ENCODE measurements at regions not wholly inside any gene's neighbourhood (a gene's known extent, or its start where the extent isn't known, plus 50 kb on each side); places are given as distances from the start of the nearest gene placed in this dataset.

DNA sequence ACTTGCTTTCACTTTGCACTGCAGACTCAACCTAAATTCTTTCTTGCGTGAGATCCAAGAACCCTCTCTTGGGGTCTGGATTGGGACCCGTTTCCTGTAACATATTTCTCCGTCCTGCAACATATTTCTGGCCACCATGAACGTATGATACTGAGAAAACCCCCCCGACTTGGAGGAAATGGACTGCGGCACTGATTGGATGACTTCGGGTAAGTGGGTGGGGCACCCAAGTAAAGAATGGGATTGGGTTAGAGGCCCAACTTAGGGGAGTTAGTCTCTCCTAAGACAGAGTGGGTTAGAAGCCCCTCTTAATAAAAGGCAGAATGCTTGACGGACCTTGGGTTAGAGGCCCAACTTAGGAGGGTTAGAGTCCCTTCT is 690.4 kb downstream of the UQCRFS1 start:
- no peak for DNase-seq

DNA sequence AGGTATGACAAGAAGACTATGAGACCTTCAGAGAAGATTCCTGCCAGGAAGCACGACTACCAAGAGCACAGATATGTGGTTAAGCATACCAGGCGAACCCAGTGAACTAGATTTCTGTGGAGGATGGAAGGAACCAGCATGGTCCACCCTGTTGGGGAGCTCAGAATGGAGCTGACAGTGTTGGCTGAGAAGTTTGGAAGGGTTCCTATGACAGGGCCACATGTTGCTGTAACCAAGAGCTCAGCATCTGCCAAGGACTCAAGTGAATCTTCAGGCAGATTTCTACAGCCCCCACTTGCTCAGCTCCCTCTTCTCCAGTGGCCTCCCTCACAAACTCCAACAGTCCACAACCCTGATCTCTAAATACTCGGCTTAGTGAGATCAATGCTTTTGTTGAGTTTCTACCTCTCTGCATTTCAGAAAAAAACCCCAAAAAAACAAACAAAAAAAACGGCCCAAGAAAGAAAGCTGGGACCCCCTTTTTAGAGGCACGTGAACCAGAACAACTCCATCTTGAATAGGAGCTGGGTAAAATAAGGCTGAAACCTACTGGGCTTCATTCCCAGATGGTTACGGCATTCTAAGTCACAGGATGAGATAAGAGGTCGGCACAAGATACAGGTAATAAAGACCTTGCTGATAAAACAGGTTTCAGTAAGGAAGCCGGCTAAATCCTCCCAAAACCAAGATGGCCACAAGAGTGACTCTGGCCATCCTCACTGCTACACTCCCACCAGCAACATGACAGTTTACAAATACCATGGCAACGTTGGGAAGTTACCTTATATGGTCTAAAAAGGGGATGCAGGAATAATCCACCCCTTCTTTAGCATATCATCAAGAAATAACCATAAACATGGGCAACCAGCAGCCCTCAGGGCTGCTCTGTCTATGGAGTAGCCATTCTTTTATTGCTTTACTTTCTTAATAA is 691.1 kb downstream of the UQCRFS1 start:
- DNase-seq, result no peak

DNA sequence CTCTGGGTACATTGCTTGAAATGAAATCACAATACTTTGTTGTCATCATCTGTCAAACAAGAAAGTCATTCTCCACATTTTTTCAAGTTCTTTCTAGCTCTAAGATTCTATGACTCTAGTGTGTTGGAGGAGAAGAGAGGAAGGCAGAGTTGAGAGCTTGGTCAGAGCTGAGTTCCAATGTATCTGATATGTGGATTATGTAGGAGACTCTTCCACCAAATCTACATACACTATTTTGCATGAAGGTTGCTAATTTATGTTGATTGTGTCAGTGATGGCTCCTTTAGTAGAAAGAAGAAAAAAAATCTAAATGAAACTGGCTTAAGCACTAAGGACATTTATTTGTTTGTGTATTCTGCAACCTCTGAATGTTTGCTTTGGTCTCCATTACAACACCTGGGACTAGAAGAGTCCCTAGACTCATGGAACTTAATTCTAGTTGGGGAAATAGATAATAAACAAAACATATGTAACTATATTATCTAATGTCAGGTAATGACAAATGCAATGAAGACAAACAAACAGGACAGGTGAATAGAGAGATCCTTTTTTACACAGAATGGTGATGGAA is 691.9 kb downstream of the UQCRFS1 start:
- DNase-seq, result no peak

DNA sequence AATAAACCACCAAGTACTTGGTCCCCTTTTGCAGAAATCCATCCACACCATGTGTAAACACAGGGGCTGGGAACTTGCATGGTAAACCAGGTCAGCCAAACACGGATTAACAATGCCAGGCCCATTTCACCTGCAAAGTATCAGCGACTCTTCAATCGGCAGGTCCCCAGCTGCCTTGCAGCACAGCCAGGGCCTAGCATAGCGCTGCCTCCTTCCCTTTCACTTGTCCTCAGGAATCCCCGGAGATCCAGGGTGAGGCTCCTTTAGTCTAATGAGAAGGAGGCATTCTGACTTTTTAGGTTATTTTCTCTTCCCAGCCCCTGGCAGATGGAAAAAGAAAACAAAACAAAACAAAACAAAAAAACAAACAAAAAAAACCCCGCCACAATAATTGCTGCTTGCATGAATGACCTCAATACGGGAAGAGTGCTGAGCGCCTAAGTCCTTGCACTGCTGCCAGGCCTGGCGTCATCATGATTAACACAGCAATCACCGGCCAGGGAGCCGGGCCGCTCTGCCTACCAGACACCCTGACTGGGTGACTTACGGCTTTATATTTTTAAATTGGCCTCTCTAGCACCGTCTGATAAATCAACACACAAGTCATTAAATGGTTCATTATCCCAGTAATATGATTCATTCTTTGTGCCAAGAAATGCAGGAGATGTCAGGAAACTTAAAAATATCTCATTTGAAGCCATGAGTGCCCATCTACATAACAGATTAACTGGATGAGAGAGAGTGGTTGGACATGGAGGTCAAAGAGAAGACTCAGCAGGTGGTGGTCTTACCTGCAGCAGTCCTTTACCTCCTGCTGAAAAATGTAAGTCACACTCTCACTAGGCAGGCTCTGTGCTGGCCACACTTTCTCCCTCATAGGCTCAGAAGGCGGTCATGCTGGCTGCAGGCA is 692.7 kb downstream of the UQCRFS1 start:
- no peak for DNase-seq

DNA sequence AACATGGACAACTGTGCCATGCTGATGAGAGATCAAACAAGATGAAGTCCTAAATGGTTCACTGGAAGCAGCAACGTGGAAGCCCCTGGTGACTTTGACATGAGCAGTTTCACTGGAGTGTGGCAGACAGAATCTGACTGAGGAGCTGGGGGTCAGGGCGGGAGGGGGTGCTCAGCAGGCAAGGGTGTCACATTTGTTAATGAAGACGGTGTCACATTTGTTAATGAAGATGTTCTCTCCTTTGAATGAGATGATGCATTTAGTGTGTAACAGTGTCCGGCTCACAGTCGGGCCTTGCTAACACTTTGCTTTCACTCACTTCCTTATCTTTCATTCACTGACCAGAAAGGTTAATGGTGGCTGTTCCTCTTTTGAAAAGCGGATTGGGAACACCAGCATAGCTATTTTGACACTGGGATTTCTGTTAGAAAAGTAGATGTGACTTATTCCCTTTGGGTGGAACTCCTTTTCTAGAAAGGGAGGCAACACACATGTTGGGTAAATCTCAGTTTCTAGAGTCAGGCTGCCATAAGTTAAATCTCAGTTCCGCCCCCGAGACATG is 693.7 kb downstream of the UQCRFS1 start:
- DNase-seq, result no peak

DNA sequence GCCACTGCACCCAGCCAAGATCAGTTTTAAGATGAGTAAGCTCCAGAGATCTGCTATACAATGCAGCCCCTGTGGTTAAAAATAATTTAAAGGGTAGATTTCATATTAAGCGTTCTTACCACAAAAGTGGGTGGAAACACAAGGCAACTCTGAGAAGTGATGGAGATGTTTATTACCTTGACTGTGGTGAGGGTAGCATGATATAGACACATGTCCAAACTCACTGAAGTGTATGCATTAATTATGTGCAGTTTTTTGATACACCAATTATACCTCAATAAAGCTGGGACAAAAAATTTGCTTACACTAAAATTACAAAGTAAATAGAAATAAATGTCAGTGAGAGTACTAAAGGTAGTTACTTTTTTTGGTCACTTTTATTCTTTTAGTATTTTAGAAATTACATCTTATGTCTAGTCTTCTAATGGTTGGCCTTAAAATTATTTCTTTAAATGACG is 696.5 kb downstream of the UQCRFS1 start:
- DNase-seq, result no peak

DNA sequence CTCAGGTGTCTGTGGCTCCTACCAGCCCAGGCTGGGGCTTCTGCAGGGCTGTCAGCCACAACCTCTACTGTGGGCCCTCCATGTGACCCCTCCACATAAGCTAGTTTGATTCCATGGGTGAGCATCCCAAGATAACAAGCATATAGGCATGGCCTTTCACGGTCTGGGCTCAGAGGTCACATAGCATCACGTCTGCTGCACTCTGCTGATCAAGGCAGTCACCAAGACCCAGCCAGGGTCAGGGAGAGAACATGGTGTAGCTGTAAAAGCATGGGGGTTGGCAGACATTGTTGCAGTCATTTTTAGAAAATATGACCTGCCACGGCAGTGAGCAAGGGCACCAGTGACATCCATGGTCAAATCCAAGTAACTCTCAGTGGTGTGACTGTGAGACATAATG is 698.8 kb downstream of the UQCRFS1 start:
- no peak for DNase-seq

DNA sequence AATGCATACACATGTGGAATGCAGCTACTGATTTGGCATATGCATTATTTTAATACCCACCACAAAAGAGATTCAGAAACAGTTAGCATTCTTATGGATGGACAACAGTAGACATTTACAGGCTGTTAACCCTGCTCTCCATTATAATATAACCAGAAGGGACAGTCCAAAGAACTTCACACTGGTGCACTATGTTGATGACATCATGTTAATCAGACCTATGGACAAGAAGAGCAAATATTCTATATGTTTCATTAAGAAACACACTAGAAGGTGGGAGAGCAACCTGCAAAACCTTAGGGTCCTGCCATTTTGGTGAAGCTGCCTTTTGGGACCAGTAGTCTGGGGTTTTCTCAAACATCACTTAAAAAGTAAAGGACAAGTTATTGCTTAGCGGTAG is 701.3 kb downstream of the UQCRFS1 start:
- no peak for DNase-seq

DNA sequence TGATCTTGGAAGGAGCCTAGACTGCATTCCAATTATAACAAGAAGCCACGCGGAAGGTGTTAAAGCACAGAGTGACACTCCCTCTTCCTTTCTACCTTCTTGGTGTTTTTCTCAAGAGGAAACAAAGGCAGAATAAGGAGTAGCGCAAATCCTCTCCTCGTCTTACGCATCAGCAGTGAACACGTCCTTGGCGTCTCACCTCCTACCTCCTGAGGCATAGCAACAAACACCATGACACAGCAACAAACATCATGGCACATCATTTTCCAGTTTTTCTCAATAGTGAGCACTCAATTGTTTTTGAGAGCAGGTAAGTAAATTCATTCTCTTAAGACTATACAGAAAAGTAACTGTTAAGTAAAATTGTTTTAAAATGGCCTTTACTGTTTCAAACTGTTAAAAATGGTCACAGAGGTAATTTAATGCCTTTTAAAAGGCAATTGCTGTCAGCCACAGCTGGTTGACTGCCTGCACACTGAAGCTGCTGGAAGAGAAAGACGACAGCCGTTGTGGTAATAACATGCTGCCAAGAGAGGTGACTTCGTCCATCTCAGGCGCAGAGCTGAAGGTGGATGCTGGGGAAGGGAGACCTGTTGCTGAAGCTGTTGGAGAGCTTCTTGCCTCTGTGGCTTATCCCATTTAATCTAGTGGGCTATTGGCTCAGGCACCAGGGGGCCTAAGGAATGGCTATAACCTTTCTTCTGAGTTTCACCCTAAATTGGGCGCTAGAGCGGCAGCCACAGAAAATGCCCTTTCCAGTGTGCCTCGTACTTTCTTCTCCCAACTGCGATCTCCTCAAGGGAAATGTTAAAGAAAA is 703.7 kb downstream of the UQCRFS1 start:
- no peak for DNase-seq

DNA sequence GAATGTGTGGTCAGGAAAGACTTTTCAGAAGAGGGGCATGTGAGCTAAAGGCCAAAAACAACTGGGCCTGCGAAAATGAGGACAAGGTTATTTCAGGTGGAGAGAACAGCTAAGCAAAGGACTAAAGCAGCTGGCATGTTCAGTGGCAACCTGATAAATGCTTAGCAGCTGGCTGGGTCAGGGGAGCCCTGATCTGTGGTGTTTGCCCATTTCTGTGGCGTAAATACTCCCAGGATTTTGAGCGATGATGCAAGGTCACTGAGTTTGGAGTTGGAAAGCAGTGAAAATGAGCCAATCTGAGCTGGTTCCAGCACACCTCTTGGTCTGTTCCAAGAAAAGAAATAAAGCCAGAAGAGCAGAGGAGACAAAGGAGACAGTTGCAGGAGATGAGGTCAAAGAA is 704.3 kb downstream of the UQCRFS1 start:
- DNase-seq, result no peak

DNA sequence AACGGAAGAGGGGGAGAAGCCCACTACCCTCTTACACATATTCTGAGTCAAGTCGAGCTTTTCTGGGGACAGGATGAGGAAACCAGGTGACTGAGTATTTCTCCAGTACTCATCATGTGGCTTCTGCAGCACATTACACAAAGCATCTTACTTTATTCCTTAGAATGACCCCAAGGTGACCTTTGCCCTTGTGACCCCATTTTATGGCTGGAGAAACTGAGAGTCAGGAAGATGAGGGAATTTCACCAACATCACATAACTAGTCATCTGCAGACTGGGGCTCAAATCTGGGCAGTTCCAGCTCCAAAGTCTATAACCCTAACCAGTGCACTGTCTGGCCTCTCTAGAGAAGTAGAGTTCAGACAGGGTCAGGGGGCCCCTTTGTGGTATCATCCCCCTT is 707.0 kb downstream of the UQCRFS1 start:
- DNase-seq, result no peak

DNA sequence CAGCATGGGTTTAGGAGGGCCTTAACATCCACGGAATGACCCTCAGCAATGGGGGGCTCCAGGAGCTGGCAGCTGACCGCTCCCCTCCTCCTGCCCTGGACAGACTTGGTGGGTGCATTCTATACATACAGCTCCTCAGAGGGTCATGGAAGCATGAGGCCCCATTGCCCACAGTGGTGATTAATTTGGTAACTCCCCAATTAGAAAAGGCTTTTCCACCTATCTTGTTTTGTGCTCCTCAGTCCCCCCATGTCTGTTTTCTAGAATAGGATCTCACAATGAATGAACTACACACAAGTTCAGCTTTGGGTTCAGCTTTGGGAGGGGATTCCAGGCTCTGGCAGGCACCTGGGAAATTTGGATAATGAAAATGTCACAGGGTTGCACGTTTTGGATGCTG is 707.8 kb downstream of the UQCRFS1 start:
- DNase-seq, result no peak

DNA sequence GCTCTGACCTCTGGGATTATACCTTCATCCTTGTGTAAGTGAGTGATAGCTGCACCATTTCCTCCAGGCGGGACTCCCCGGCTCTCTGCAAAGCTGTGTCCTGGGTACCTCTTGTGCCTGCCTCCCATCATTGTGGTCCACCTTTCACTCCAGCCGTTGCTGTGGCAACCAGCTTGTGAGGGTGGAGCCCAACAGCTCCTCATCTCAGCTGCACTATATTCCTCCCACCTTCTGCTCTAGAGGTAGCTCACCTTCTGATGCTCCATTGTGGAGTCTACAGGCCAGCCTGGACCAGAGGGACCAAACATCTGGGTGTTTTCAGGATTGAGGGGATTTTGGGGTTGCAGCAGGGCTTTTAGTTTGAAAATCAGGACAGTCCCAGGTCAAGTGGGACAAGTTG is 708.2 kb downstream of the UQCRFS1 start:
- no peak for DNase-seq

DNA sequence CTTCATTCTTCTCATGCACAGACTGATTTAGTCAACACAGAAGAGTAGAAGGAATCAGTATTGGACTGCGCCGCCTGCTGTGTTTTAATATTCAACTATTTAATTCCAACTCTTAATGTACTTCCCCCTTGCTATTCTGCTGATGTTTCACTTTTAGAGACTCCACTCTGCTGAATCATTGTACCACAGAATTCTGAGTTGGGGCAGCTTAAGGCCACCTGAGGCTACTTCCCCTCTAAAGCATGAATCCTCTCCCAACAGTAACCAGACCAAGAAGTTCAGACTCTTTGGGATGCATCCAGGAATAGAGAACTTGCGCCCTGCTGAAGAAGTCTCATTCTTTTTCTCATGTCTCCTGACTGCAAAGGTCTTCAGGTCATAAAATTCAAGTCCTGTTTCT is 708.8 kb downstream of the UQCRFS1 start:
- no peak for DNase-seq

DNA sequence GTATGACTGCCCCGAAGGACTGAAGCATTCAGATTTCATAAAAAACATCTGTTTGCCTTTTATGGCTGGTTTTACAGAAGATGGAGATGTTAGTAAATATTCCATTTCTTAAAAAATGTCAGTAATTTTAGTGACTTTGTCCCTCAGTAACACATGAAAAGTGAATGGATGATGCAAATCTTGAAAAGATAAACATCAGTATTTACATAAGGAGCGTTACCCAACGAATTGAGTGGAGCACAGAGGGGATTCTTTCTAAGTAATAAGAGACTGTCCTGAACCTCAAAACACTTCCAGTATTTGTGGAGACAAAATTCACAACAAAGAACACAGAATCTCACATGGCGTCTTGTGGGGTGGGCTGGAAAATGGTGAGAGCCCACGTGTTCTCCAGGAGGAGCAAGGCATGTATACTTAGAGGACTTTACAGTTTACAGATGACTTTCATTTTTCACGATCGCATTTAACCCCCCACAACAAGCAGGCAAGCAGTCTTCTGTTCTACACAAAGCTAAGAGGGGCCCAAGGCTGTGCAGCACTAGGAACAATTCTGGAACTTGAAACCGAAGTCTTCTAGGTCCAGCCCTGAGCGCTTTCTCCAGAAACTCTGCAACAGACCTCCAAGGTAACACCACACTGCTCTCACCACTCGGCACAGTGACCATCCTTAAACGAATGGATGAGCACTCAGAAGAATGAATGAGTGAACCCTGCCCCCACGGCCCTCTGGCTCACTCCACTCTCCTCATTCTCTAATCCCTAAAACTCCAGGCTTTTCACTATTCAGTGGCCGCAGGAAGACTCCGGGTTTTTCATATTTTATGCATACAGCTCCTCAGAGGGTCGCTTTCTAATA is 709.8 kb downstream of the UQCRFS1 start:
- DNase-seq, result no peak

DNA sequence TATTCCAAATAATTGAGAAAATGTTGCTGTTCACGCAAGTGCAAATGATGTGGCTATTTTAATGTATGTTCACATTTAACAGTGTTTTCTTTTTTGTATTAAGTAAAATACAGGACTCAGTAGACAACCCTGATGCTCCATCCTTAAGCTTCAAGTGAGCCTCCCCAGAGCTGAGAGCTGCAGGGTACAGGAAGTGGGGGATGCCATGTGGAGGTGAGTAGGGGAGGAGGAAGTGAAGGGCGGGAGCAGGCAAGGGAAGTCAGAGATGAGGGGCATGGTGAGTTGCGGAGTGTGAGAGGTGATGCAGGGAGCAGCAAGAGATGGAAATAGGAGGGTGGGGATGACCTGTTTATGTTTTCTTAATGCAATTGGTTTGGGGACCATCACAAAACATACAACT is 711.0 kb downstream of the UQCRFS1 start:
- no peak for DNase-seq

DNA sequence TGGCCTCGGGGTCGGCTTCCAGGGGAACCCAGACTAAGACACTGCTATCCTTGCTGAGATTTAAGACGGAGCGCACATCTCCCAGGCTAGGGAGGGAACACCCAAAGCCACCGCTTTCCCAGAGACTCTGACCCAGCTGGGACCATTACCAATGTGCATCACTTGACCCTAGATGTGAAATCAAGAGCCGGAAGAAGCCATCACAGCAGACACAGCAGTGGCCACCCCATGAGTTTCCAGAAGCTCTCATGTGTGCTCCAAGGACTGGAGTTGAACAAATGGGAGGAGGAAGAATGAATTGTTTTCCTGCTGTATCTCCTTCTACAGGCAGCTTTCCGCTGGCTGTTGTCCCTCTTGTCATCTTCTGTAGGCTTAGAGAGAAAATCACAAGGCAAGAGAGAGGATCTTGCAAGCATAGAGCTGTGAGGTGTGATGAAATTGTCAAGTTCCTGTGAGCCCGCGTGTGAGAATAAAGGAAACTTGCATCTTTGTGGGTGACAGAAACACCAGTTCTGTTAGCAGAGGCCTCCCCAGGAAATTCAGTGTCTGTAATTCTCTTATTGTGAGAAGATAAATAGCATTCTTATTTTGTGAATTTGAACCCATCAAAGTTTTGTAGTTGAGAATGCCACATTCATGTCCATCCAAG is 711.8 kb downstream of the UQCRFS1 start:
- DNase-seq, result no peak

DNA sequence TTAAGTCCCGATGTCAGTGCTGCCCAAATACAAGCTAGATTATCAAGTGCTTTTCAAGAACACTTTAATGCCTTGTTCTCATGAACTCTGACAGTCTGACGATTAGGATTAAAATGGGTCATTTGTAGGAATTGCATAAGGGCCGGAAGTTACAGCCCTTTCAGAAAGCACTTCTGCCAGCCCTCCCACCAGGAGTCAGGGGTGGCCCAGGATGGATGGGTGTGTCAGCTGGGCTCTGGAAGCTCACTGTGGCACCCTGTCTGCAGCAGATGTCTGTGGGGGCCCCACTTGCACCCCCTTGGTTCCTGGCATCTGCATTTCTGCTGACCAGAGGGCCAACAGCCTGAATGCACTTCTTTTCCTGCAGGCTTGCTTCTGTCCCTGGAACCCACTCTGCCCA is 712.7 kb downstream of the UQCRFS1 start:
- no peak for DNase-seq

DNA sequence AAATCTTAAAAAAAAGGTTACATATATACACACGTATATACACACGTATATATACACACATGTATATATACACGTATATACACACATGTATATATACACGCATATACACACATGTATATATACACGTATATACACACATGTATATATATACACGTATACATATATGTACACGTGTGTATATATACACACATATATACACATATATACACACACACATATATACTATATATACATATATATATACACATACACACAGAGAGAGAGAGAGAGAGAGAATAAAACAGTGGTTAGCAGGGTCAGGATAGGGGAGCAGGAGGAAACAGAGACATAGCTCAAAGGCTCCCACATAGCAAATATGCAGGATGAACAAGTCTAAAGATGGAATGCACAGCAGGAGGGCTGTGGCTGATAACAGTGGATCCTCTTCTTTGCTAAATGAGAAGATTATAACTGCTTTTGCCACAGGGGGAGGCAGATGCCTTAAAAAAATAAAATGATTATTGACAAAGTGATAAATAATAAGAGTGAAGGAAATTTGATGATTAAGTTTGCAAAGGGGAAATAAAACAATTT is 714.5 kb downstream of the UQCRFS1 start:
- no peak for DNase-seq

DNA sequence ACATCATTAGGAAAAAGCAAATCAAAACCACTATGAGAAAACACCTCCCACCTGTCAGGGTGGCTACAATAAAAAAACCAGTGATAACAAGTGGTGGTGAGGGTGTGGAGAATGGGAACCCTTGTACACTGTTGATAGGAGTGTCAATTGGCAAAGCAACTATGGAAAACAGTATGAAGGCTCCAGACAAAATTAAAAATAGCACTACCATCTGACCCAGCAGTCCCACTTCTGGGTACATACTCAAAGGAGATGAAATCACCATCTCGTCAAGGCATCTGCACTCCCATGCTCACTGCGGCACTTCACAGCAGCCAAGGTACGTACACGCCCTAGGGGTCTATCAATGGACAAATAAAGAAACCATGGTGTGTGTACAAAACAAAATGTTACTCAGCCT is 715.1 kb downstream of the UQCRFS1 start:
- no peak for DNase-seq

All from NCI-H2081 treated with DMSO at 0.1 percent for 48 hours (cell line).